ENCODE measurements at regions not wholly inside any gene's neighbourhood (a gene's known extent, or its start where the extent isn't known, plus 50 kb on each side); places are given as distances from the start of the nearest gene placed in this dataset.
"Not testable (repeated sequence)": the region's sequence is repeated elsewhere in the genome, so short reads cannot be mapped to it uniquely, and the experiment has no call there.

DNA sequence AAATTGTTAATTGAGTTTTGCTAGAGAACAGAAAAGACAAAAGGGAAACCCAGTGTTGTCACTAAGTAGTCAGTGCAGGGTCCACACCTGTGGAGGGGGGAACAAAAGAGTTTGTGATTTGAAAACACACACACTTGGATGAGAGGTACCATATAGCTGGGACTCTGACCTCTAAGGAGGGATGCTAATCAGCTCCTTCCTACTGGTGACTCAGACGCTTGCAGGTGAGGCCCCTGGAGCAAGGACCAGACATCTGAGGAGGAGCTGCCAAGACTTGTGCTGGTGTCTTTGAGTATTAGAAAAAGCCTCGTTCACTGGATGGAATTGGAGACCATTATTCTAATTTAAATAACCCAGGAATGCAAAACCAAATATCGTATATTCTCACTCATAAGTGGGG is 146.4 kb upstream of the MAP2 start:
- no peak for DNase-seq
- WGBS = 67% methylated on average over 1 of the region's 3 CpGs
- H3K27me3 ChIP-seq (ENCODE audit: control insufficient read depth in 1 of 2, insufficient read depth in 1 of 2, low read length in 2 of 2) = no peaks in the 10 kb centered on the region
- no peak overlapping the region for H3K14ac ChIP-seq (ENCODE audit: low read length in 2 of 2)
- no peak overlapping the region for H2BK15ac ChIP-seq (ENCODE audit: low read depth, poor library complexity, severe bottlenecking)
- H2BK120ac ChIP-seq (ENCODE audit: low read depth, low read length) = no peak overlapping the region
- H3K36me3 ChIP-seq (ENCODE audit: control insufficient read depth in 1 of 2, insufficient read depth in 2 of 2, low read depth in 1 of 2, low read length in 2 of 2) = no peaks in the 10 kb centered on the region
- H3K18ac ChIP-seq (ENCODE audit: low read depth in 1 of 2, low read length in 2 of 2) = no peak overlapping the region
- no peak overlapping the region for H3K4me3 ChIP-seq (ENCODE audit: insufficient read depth in 1 of 2, low read depth in 1 of 2, low read length in 2 of 2)
- H3K4me1 ChIP-seq (ENCODE audit: control insufficient read depth, insufficient read depth, low read depth, low read length) = no peaks in the 10 kb centered on the region
- peaks cover 2% of the 10 kb centered on the region for H3K9me3 ChIP-seq (ENCODE audit: control insufficient read depth, low read length)
- H3K23ac ChIP-seq (ENCODE audit: low read length in 2 of 2) = no peak overlapping the region
- H3K79me1 ChIP-seq (replicated peaks; ENCODE audit: low read length, poor library complexity, severe bottlenecking) = no peaks in the 10 kb centered on the region
- no peak overlapping the region for H3K4ac ChIP-seq (ENCODE audit: low read depth in 1 of 2, low read length in 2 of 2)
- H3K9ac ChIP-seq (ENCODE audit: low read length) = no peak overlapping the region
- H4K8ac ChIP-seq (ENCODE audit: low read length) = no peak overlapping the region
- H4K91ac ChIP-seq (ENCODE audit: low read length) = no peak overlapping the region
- no peak overlapping the region for H2BK12ac ChIP-seq (ENCODE audit: low read length in 2 of 2)
- no peak overlapping the region for H3K27ac ChIP-seq (ENCODE audit: low read length, poor library complexity, severe bottlenecking)
- H2BK5ac ChIP-seq (ENCODE audit: low read depth, low read length, poor library complexity, severe bottlenecking) = no peak overlapping the region
- H2AFZ ChIP-seq (ENCODE audit: low read depth, low read length) = no peak overlapping the region
- no peak overlapping the region for H2AK5ac ChIP-seq (ENCODE audit: low read length, severe bottlenecking)
- H3K4me2 ChIP-seq (ENCODE audit: low read length, poor library complexity, severe bottlenecking) = no peak overlapping the region

DNA sequence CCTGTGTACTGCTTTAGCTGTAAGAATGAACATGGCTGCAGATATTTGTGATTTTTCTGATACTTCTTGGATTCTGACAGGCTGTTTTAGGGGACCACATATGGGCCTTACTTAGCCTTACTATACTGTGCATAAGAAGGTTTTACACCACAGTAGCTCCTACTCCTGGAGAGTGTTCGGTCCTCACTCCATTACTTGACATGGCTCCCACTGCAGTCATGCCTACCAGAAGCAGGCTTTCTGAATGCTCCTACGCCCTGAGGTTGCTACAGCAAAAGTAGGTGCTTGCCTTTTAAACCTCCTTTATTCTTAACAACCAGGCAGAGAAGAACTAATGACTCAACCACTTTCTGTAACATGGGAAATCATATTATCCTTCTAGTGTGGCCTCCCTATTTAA is 125.2 kb upstream of the MAP2 start:
- Histone ChIP-seq H3K23ac (ENCODE audit: low read length in 2 of 2) (no peak overlapping the region), H3K27ac (ENCODE audit: low read length, poor library complexity, severe bottlenecking) (no peak overlapping the region), H3K4me2 (ENCODE audit: low read length, poor library complexity, severe bottlenecking) (no peak overlapping the region), H4K91ac (ENCODE audit: low read length) (no peak overlapping the region), H2AK5ac (ENCODE audit: low read length, severe bottlenecking) (no peak overlapping the region), H2BK5ac (ENCODE audit: low read depth, low read length, poor library complexity, severe bottlenecking) (no peak overlapping the region), H3K36me3 (ENCODE audit: control insufficient read depth in 1 of 2, insufficient read depth in 2 of 2, low read depth in 1 of 2, low read length in 2 of 2) (no peaks in the 10 kb centered on the region), H3K4ac (ENCODE audit: low read depth in 1 of 2, low read length in 2 of 2) (no peak overlapping the region), H3K27me3 (ENCODE audit: control insufficient read depth in 1 of 2, insufficient read depth in 1 of 2, low read length in 2 of 2) (no peaks in the 10 kb centered on the region), H2AFZ (ENCODE audit: low read depth, low read length) (no peak overlapping the region), H4K8ac (ENCODE audit: low read length) (no peak overlapping the region), H3K4me1 (ENCODE audit: control insufficient read depth, insufficient read depth, low read depth, low read length) (no peaks in the 10 kb centered on the region), H2BK15ac (ENCODE audit: low read depth, poor library complexity, severe bottlenecking) (no peak overlapping the region), H3K9me3 (ENCODE audit: control insufficient read depth, low read length) (no peaks in the 10 kb centered on the region), H2BK120ac (ENCODE audit: low read depth, low read length) (no peak overlapping the region), H2BK12ac (ENCODE audit: low read length in 2 of 2) (no peak overlapping the region), H3K4me3 (ENCODE audit: insufficient read depth in 1 of 2, low read depth in 1 of 2, low read length in 2 of 2) (no peak overlapping the region), H3K79me1 (replicated peaks; ENCODE audit: low read length, poor library complexity, severe bottlenecking) (no peaks in the 10 kb centered on the region), H3K9ac (ENCODE audit: low read length) (no peak overlapping the region), H3K14ac (ENCODE audit: low read length in 2 of 2) (no peak overlapping the region), H3K18ac (ENCODE audit: low read depth in 1 of 2, low read length in 2 of 2) (no peak overlapping the region)
- no peak for DNase-seq
- WGBS = 59% methylated on average over 2 of the region's 2 CpGs

DNA sequence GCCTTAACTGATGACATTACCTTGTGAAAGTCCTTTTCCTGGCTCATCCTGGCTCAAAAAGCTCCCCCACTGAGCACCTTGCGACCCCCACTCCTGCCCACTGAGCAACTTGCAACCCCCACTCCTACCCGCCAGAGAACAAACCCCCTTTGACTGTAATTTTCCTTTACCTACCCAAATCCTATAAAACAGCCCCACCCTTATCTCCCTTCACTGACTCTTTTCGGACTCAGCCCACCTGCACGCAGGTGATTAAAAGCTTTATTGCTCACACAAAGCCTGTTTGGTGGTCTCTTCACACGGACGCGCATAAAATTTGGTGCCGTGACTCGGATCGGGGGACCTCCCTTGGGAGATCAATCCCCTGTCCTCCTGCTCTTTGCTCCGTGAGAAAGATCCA is 124.4 kb upstream of the MAP2 start:
- H3K9me3 ChIP-seq (ENCODE audit: control insufficient read depth, low read length); H3K27me3 ChIP-seq (ENCODE audit: control insufficient read depth in 1 of 2, insufficient read depth in 1 of 2, low read length in 2 of 2); H3K79me1 ChIP-seq (replicated peaks; ENCODE audit: low read length, poor library complexity, severe bottlenecking); H4K91ac ChIP-seq (ENCODE audit: low read length); H2BK120ac ChIP-seq (ENCODE audit: low read depth, low read length); H2AK5ac ChIP-seq (ENCODE audit: low read length, severe bottlenecking); H3K36me3 ChIP-seq (ENCODE audit: control insufficient read depth in 1 of 2, insufficient read depth in 2 of 2, low read depth in 1 of 2, low read length in 2 of 2); H3K23ac ChIP-seq (ENCODE audit: low read length in 2 of 2); H3K27ac ChIP-seq (ENCODE audit: low read length, poor library complexity, severe bottlenecking); H3K4me1 ChIP-seq (ENCODE audit: control insufficient read depth, insufficient read depth, low read depth, low read length); H3K18ac ChIP-seq (ENCODE audit: low read depth in 1 of 2, low read length in 2 of 2); H2AFZ ChIP-seq (ENCODE audit: low read depth, low read length); H3K4me3 ChIP-seq (ENCODE audit: insufficient read depth in 1 of 2, low read depth in 1 of 2, low read length in 2 of 2); H2BK15ac ChIP-seq (ENCODE audit: low read depth, poor library complexity, severe bottlenecking); H2BK5ac ChIP-seq (ENCODE audit: low read depth, low read length, poor library complexity, severe bottlenecking); H3K4ac ChIP-seq (ENCODE audit: low read depth in 1 of 2, low read length in 2 of 2); H3K4me2 ChIP-seq (ENCODE audit: low read length, poor library complexity, severe bottlenecking); H3K14ac ChIP-seq (ENCODE audit: low read length in 2 of 2); H4K8ac ChIP-seq (ENCODE audit: low read length); H3K9ac ChIP-seq (ENCODE audit: low read length); H2BK12ac ChIP-seq (ENCODE audit: low read length in 2 of 2); DNase-seq: not testable (repeated sequence)
- 32% methylated on average over 10 of the region's 11 CpGs for WGBS

DNA sequence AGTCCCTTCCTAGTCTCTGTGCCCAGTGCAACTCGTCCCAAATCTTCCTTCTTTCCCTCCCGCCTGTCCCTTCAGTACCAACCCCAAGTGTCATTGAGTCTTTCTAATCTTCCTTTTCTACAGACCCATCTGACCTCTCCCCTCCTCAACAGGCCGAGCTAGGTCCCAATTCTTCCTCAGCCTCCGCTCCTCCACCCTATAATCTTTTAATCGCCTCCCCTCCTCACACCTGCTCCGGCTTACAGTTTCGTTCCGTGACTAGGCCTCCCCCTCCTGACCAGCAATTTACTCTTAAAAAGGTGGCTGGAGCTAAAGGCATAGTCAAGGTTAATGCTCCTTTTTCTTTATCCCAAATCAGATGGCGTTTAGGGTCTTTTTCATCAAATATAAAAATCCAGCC is 123.1 kb upstream of the MAP2 start:
- not testable (repeated sequence) for H3K79me1 ChIP-seq (replicated peaks; ENCODE audit: low read length, poor library complexity, severe bottlenecking); H3K4me1 ChIP-seq (ENCODE audit: control insufficient read depth, insufficient read depth, low read depth, low read length); H4K91ac ChIP-seq (ENCODE audit: low read length); H2BK12ac ChIP-seq (ENCODE audit: low read length in 2 of 2); H4K8ac ChIP-seq (ENCODE audit: low read length); H2BK120ac ChIP-seq (ENCODE audit: low read depth, low read length); H2AK5ac ChIP-seq (ENCODE audit: low read length, severe bottlenecking); H3K4me2 ChIP-seq (ENCODE audit: low read length, poor library complexity, severe bottlenecking); H3K4me3 ChIP-seq (ENCODE audit: insufficient read depth in 1 of 2, low read depth in 1 of 2, low read length in 2 of 2); H3K14ac ChIP-seq (ENCODE audit: low read length in 2 of 2); H3K9me3 ChIP-seq (ENCODE audit: control insufficient read depth, low read length); H3K4ac ChIP-seq (ENCODE audit: low read depth in 1 of 2, low read length in 2 of 2); H3K27ac ChIP-seq (ENCODE audit: low read length, poor library complexity, severe bottlenecking); DNase-seq; H3K23ac ChIP-seq (ENCODE audit: low read length in 2 of 2); H3K9ac ChIP-seq (ENCODE audit: low read length); H3K36me3 ChIP-seq (ENCODE audit: control insufficient read depth in 1 of 2, insufficient read depth in 2 of 2, low read depth in 1 of 2, low read length in 2 of 2); H3K27me3 ChIP-seq (ENCODE audit: control insufficient read depth in 1 of 2, insufficient read depth in 1 of 2, low read length in 2 of 2); H2BK5ac ChIP-seq (ENCODE audit: low read depth, low read length, poor library complexity, severe bottlenecking); H3K18ac ChIP-seq (ENCODE audit: low read depth in 1 of 2, low read length in 2 of 2); H2AFZ ChIP-seq (ENCODE audit: low read depth, low read length); H2BK15ac ChIP-seq (ENCODE audit: low read depth, poor library complexity, severe bottlenecking)
- 61% methylated on average over 8 of the region's 9 CpGs for WGBS
